ENCODE measurements at regions not wholly inside any gene's neighbourhood (a gene's known extent, or its start where the extent isn't known, plus 50 kb on each side); places are given as distances from the start of the nearest gene placed in this dataset.
"Not testable (repeated sequence)": the region's sequence is repeated elsewhere in the genome, so short reads cannot be mapped to it uniquely, and the experiment has no call there.

- ATAC-seq (replicated peaks): no peak
- Mint-ChIP-seq H3K4me1 (ENCODE audit: low read depth in 2 of 2) (no peaks in the 10 kb centered on the region), H3K4me3 (no peak overlapping the region), H3K27me3 (no peaks in the 10 kb centered on the region), H3K27ac (no peak overlapping the region), H3K9me3 (peaks cover 0 to 6% of the 10 kb centered on the region in 2 donors), H3K36me3 (ENCODE audit: insufficient read depth) (no peaks in the 10 kb centered on the region)
- DNase-seq: no peak
Observed at GRCh38 chr6:22132656-22133055, 164.2 kb downstream of the PRL start.

DNA sequence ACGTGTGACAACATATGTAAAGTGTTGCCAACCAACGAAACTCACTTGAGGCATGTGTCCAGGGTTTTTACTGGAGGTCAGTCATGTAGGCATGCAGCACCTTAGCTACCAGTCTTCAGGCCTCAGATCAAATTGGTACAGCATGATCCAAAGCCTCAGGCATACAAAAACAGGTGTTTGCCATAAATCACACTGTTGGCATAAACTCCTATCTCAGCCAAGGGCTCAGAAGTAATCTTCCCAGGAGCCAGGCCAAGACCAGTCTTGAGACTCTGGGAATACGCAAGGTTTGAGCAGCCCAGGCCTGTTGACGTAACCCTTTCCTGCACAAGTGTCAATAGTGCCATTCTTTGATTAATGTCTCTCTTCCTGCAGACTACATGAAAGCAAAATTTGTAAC, 163.5 kb downstream of the PRL start:
- Mint-ChIP-seq H3K27me3 (no peaks in the 10 kb centered on the region), H3K4me3 (no peak overlapping the region), H3K9me3 (peaks cover 0 to 6% of the 10 kb centered on the region in 2 donors), H3K27ac (no peak overlapping the region), H3K36me3 (ENCODE audit: insufficient read depth) (no peaks in the 10 kb centered on the region), H3K4me1 (ENCODE audit: low read depth in 2 of 2) (no peaks in the 10 kb centered on the region)
- no peak for DNase-seq
- no peak for ATAC-seq (replicated peaks)

DNA sequence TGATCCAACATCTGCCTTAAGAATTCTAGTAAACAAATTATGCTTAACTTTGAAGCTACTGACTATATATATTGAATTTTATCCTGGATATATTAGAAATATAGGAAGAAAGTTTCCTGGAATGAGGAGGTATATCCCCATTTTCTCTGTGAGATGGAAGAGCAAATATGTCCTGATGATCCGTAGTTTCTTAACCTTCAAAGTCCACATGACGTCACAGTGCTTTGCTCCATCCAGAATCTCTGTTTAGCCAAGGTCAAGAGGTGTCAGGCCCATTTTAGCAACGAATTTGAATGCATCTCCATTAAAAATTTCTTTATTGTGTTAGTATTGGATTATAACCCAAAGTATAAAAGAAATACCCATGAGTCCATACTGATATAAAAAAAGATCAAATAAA, 162.5 kb downstream of the PRL start:
- Mint-ChIP-seq H3K4me1 (ENCODE audit: low read depth in 2 of 2) (no peaks in the 10 kb centered on the region), H3K27me3 (no peaks in the 10 kb centered on the region), H3K9me3 (peaks cover 0 to 6% of the 10 kb centered on the region in 2 donors), H3K4me3 (no peak overlapping the region), H3K36me3 (ENCODE audit: insufficient read depth) (no peaks in the 10 kb centered on the region), H3K27ac (no peak overlapping the region)
- ATAC-seq (replicated peaks) (no peak), DNase-seq (no peak)

DNA sequence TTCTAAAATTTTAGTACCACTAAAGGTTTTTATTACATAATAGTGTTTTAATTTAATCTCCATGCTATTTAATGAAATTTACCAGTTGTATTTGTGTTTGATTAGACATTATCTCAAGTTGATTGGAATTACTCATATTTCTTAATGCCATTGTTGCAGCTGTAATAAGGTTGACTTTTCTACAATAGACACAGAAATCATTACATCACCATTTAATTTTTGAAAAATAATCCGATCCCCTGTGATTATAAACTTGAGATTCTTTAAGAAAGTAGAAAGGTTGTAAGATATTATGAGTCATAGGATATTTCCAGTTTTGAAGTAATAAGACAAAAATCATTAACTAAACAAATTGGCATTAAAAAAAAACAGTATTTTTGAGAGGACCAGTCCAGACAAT, 161.4 kb downstream of the PRL start:
- Mint-ChIP-seq H3K27me3 (no peaks in the 10 kb centered on the region), H3K27ac (no peak overlapping the region), H3K4me3 (no peak overlapping the region), H3K36me3 (ENCODE audit: insufficient read depth) (no peaks in the 10 kb centered on the region), H3K4me1 (ENCODE audit: low read depth in 2 of 2) (no peaks in the 10 kb centered on the region), H3K9me3 (peaks cover 0 to 6% of the 10 kb centered on the region in 2 donors)
- ATAC-seq (replicated peaks) (no peak), DNase-seq (no peak)

- DNase-seq; H3K27me3 Mint-ChIP-seq; H3K36me3 Mint-ChIP-seq (ENCODE audit: insufficient read depth); H3K4me1 Mint-ChIP-seq (ENCODE audit: low read depth in 2 of 2); ATAC-seq (replicated peaks); H3K9me3 Mint-ChIP-seq; H3K4me3 Mint-ChIP-seq; H3K27ac Mint-ChIP-seq: not testable (repeated sequence)
Observed at GRCh38 chr6:22140736-22141135, 156.1 kb downstream of the PRL start.

- Mint-ChIP-seq H3K36me3 (ENCODE audit: insufficient read depth) (no peaks in the 10 kb centered on the region), H3K4me3 (no peak overlapping the region), H3K4me1 (ENCODE audit: low read depth in 2 of 2) (no peaks in the 10 kb centered on the region), H3K9me3 (peaks cover 1 to 8% of the 10 kb centered on the region in 2 donors), H3K27me3 (no peaks in the 10 kb centered on the region), H3K27ac (no peak overlapping the region)
- DNase-seq: no peak
- no peak for ATAC-seq (replicated peaks)
Observed at GRCh38 chr6:22141241-22141745, 155.5 kb downstream of the PRL start.

- DNase-seq: no peak
- peaks cover 0 to 10% of the 10 kb centered on the region in 2 donors for H3K27me3 Mint-ChIP-seq
- H3K27ac Mint-ChIP-seq: no peak overlapping the region
- H3K4me1 Mint-ChIP-seq (ENCODE audit: low read depth in 2 of 2): peaks cover 0 to 3% of the 10 kb centered on the region in 2 donors
- ATAC-seq (replicated peaks): no peak
- no peaks in the 10 kb centered on the region for H3K36me3 Mint-ChIP-seq (ENCODE audit: insufficient read depth)
- peaks cover 4 to 15% of the 10 kb centered on the region in 2 donors for H3K9me3 Mint-ChIP-seq
- no peak overlapping the region for H3K4me3 Mint-ChIP-seq
Observed at GRCh38 chr6:22142856-22143255, 154.0 kb downstream of the PRL start.

GRCh38 chr6:22145376-22145775, 151.5 kb downstream of the PRL start:
- no peak for ATAC-seq (replicated peaks)
- no peak overlapping the region for H3K27ac Mint-ChIP-seq
- H3K27me3 Mint-ChIP-seq: peaks cover 5 to 17% of the 10 kb centered on the region in 2 donors
- no peaks in the 10 kb centered on the region for H3K36me3 Mint-ChIP-seq (ENCODE audit: insufficient read depth)
- H3K4me3 Mint-ChIP-seq: no peak overlapping the region
- peaks cover 9 to 15% of the 10 kb centered on the region in 2 donors for H3K9me3 Mint-ChIP-seq
- H3K4me1 Mint-ChIP-seq (ENCODE audit: low read depth in 2 of 2): peaks cover 0 to 3% of the 10 kb centered on the region in 2 donors
- no peak for DNase-seq

- Mint-ChIP-seq H3K9me3 (peaks cover 9 to 15% of the 10 kb centered on the region in 2 donors), H3K27ac (no peak overlapping the region), H3K36me3 (ENCODE audit: insufficient read depth) (no peaks in the 10 kb centered on the region), H3K27me3 (peaks cover 5 to 17% of the 10 kb centered on the region in 2 donors), H3K4me3 (no peak overlapping the region), H3K4me1 (ENCODE audit: low read depth in 2 of 2) (peaks cover 0 to 3% of the 10 kb centered on the region in 2 donors)
- DNase-seq (no peak), ATAC-seq (replicated peaks) (no peak)
Observed at GRCh38 chr6:22145823-22146677, 150.8 kb downstream of the PRL start.

DNA sequence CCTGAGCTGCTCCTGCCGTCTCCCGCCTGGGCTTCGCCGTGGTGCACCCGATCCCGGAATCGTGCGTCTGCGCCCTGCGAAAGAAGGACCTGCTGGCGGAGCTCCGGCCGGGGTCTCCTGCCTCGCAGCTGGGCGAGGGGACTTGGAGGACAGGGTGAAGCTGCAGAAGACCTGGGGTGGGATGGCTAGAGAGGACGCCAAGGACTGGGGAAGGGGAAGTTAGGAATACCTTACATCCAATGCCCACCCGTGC, 150.2 kb downstream of the PRL start:
- H3K4me1 Mint-ChIP-seq (ENCODE audit: low read depth in 2 of 2): peaks cover 0 to 3% of the 10 kb centered on the region in 2 donors
- ATAC-seq (replicated peaks) (no peak), DNase-seq (no peak)
- H3K27me3 Mint-ChIP-seq: peaks cover 5 to 17% of the 10 kb centered on the region in 2 donors
- H3K4me3 Mint-ChIP-seq: no peak overlapping the region
- H3K9me3 Mint-ChIP-seq: peaks cover 9 to 15% of the 10 kb centered on the region in 2 donors
- no peaks in the 10 kb centered on the region for H3K36me3 Mint-ChIP-seq (ENCODE audit: insufficient read depth)
- no peak overlapping the region for H3K27ac Mint-ChIP-seq

GRCh38 chr6:22146931-22147701, 149.7 kb downstream of the PRL start:
- no peak overlapping the region for H3K27ac Mint-ChIP-seq
- peaks cover 5 to 17% of the 10 kb centered on the region in 2 donors for H3K27me3 Mint-ChIP-seq
- H3K4me3 Mint-ChIP-seq: no peak overlapping the region
- no peak for DNase-seq
- H3K36me3 Mint-ChIP-seq (ENCODE audit: insufficient read depth): no peaks in the 10 kb centered on the region
- peaks cover 0 to 3% of the 10 kb centered on the region in 2 donors for H3K4me1 Mint-ChIP-seq (ENCODE audit: low read depth in 2 of 2)
- H3K9me3 Mint-ChIP-seq: peaks cover 9 to 15% of the 10 kb centered on the region in 2 donors
- ATAC-seq (replicated peaks): no peak

DNA sequence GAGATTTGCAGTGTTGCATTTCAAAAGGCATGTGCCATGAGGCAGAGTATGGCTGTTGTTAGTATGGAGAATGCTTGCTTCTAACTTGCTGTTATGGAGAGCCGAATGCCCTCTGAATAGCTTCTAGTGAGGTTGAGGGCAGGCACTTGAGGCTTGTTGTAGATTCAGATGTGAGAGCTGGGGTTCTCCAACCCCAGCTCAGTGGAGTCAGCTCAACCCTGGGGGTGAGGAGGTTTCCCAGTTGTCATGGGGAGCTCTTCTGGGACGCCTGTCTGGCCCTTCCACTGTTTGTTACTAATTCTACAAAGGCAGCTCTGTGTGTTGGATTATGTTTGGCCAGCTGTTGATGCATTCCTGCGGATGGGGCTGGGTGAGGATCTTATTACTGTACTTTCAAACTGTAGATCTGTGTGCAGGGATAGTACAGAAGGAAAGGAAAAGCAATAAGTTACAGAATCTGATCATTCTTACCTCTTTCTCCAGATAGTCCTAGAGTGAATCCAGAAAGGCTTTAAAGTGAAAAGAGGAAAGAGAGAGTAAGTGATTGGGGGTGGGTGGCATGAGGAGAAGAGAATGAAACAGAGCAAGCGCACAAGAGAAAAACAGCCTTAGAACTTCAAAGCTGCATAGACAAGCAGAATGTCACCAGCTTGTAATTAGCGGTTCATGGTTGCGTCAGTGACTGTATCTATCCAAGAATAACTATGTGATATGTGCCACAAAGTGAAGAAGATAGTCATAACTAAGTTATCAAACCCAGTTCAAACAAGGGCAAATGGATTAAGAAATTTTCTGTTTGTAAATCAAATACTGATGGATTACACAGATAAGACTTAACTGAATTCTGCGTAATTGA, 148.7 kb downstream of the PRL start:
- Mint-ChIP-seq H3K9me3 (peaks cover 9 to 15% of the 10 kb centered on the region in 2 donors), H3K4me1 (ENCODE audit: low read depth in 2 of 2) (peaks cover 0 to 3% of the 10 kb centered on the region in 2 donors), H3K27me3 (peaks cover 5 to 17% of the 10 kb centered on the region in 2 donors), H3K4me3 (no peak overlapping the region), H3K36me3 (ENCODE audit: insufficient read depth) (no peaks in the 10 kb centered on the region), H3K27ac (no peak overlapping the region)
- DNase-seq (no peak), ATAC-seq (replicated peaks) (no peak)

DNA sequence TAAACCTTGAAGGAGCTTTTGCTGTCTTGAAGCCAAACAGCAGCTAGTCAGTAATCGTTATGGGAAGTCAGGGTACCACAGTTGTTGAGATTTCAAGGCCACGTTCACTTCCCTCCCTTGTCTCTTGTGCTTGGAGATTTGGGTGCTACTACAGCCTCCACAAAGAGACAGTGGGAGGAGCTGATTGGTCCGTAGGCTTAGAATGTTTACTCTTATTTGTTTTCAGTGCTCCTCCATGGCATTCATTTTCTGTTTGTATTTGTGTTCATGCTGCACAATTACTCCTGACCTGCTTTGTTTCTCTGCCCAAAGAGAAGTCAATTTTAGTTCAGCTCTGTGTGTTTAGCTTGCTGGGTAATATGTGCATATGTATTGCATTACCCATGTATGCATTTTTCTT, 147.7 kb downstream of the PRL start:
- no peak overlapping the region for H3K27ac Mint-ChIP-seq
- H3K27me3 Mint-ChIP-seq: peaks cover 5 to 17% of the 10 kb centered on the region in 2 donors
- DNase-seq (no peak), ATAC-seq (replicated peaks) (no peak)
- H3K36me3 Mint-ChIP-seq (ENCODE audit: insufficient read depth): no peaks in the 10 kb centered on the region
- peaks cover 0 to 3% of the 10 kb centered on the region in 2 donors for H3K4me1 Mint-ChIP-seq (ENCODE audit: low read depth in 2 of 2)
- peaks cover 8 to 15% of the 10 kb centered on the region in 2 donors for H3K9me3 Mint-ChIP-seq
- H3K4me3 Mint-ChIP-seq: no peak overlapping the region
